ENCODE measurements at regions not wholly inside any gene's neighbourhood (a gene's known extent, or its start where the extent isn't known, plus 50 kb on each side); places are given as distances from the start of the nearest gene placed in this dataset.

GRCh38 chr18:66668706-66669105, 64.8 kb upstream of the CDH19 start:
- DNase-seq (ENCODE audit: low spot score) (no peak), ATAC-seq (peak; percentile 85)
- CTCF ChIA-PET = interaction anchor here (0.6 kb wide), 1 partner anchor 13 kb away, joined by 3 read pairs; no protein-coding TSS in a partner anchor
- no peak overlapping the region for H3K27ac Mint-ChIP-seq
- H3K4me1 Mint-ChIP-seq = peaks cover 42% of the 10 kb centered on the region
- no peaks in the 10 kb centered on the region for H3K27me3 Mint-ChIP-seq (ENCODE audit: low read depth)
- no peak overlapping the region for H3K4me3 Mint-ChIP-seq
- no peak for TF ChIP-seq ZNF263 (CRISPR knock-in tag; IDR thresholded peaks at IDR 0.05; ENCODE audit: low read depth)
- TF ChIP-seq OVOL2 (CRISPR knock-in tag; IDR thresholded peaks at IDR 0.05; ENCODE audit: borderline replicate concordance) = no peak
- no peak for TF ChIP-seq SOX15 (CRISPR knock-in tag; IDR thresholded peaks at IDR 0.05)
- no peak for TF ChIP-seq ATF3 (CRISPR knock-in tag; conservative IDR thresholded peaks at IDR 0.05)
- no peak for TF ChIP-seq SMAD4 (CRISPR knock-in tag; IDR thresholded peaks at IDR 0.05)
- TF ChIP-seq, protein P1, sequence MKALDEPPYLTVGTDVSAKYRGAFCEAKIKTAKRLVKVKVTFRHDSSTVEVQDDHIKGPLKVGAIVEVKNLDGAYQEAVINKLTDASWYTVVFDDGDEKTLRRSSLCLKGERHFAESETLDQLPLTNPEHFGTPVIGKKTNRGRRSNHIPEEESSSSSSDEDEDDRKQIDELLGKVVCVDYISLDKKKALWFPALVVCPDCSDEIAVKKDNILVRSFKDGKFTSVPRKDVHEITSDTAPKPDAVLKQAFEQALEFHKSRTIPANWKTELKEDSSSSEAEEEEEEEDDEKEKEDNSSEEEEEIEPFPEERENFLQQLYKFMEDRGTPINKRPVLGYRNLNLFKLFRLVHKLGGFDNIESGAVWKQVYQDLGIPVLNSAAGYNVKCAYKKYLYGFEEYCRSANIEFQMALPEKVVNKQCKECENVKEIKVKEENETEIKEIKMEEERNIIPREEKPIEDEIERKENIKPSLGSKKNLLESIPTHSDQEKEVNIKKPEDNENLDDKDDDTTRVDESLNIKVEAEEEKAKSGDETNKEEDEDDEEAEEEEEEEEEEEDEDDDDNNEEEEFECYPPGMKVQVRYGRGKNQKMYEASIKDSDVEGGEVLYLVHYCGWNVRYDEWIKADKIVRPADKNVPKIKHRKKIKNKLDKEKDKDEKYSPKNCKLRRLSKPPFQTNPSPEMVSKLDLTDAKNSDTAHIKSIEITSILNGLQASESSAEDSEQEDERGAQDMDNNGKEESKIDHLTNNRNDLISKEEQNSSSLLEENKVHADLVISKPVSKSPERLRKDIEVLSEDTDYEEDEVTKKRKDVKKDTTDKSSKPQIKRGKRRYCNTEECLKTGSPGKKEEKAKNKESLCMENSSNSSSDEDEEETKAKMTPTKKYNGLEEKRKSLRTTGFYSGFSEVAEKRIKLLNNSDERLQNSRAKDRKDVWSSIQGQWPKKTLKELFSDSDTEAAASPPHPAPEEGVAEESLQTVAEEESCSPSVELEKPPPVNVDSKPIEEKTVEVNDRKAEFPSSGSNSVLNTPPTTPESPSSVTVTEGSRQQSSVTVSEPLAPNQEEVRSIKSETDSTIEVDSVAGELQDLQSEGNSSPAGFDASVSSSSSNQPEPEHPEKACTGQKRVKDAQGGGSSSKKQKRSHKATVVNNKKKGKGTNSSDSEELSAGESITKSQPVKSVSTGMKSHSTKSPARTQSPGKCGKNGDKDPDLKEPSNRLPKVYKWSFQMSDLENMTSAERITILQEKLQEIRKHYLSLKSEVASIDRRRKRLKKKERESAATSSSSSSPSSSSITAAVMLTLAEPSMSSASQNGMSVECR (CRISPR knock-in tag; IDR thresholded peaks at IDR 0.05; ENCODE audit: borderline replicate concordance) = no peak
- no peak for TF ChIP-seq SMAD3 (CRISPR knock-in tag; IDR thresholded peaks at IDR 0.05; ENCODE audit: borderline replicate concordance)
- TF ChIP-seq, protein P2, sequence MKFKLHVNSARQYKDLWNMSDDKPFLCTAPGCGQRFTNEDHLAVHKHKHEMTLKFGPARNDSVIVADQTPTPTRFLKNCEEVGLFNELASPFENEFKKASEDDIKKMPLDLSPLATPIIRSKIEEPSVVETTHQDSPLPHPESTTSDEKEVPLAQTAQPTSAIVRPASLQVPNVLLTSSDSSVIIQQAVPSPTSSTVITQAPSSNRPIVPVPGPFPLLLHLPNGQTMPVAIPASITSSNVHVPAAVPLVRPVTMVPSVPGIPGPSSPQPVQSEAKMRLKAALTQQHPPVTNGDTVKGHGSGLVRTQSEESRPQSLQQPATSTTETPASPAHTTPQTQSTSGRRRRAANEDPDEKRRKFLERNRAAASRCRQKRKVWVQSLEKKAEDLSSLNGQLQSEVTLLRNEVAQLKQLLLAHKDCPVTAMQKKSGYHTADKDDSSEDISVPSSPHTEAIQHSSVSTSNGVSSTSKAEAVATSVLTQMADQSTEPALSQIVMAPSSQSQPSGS (CRISPR knock-in tag; IDR thresholded peaks at IDR 0.05; ENCODE audit: borderline replicate concordance, low read depth) = no peak
- no peak for TF ChIP-seq IRF1 (CRISPR knock-in tag; IDR thresholded peaks at IDR 0.05)
- TF ChIP-seq ZNF423 (CRISPR knock-in tag; IDR thresholded peaks at IDR 0.05) = no peak
- no peak for TF ChIP-seq TP53 (CRISPR knock-in tag; IDR thresholded peaks at IDR 0.05)
- TF ChIP-seq ATF6 (CRISPR knock-in tag; IDR thresholded peaks at IDR 0.05) = no peak
- no peak for TF ChIP-seq FOXJ3 (CRISPR knock-in tag; IDR thresholded peaks at IDR 0.05; ENCODE audit: borderline replicate concordance)
- no peak for TF ChIP-seq PRDM15 (CRISPR knock-in tag; IDR thresholded peaks at IDR 0.05)
- no peak for TF ChIP-seq NFE2L1 (CRISPR knock-in tag; IDR thresholded peaks at IDR 0.05)
- TF ChIP-seq TEAD4 (CRISPR knock-in tag; IDR thresholded peaks at IDR 0.05) = no peak
- H3K36me3 Mint-ChIP-seq = no peaks in the 10 kb centered on the region
- no peaks in the 10 kb centered on the region for H3K9me3 Mint-ChIP-seq
- POLR2A ChIA-PET = no interaction called here
